GM18951 (cell line): ENCODE measurements at regions not wholly inside any gene's neighbourhood (a gene's known extent, or its start where the extent isn't known, plus 50 kb on each side); places are given as distances from the start of the nearest gene placed in this dataset.

Experiments
- POLR2A ChIP-seq: IDR thresholded peaks from 4 replicates; pipeline ENCODE4 v1.6.1; 2011; ENCODE audit warnings: mild to moderate bottlenecking; ENCODE audit not compliant: insufficient read length, insufficient read depth; ENCODE audit errors: extremely low read depth
- in situ Hi-C: fragments of 300-500 bp; cut with MboI; formaldehyde crosslinking; loops from one replicate; pipeline ENCODE4 v1.12.0; 2022; ENCODE audit warnings: low sequenced_read_pairs, mixed read lengths, inconsistent platforms; ENCODE audit not compliant: unreplicated experiment

DNA sequence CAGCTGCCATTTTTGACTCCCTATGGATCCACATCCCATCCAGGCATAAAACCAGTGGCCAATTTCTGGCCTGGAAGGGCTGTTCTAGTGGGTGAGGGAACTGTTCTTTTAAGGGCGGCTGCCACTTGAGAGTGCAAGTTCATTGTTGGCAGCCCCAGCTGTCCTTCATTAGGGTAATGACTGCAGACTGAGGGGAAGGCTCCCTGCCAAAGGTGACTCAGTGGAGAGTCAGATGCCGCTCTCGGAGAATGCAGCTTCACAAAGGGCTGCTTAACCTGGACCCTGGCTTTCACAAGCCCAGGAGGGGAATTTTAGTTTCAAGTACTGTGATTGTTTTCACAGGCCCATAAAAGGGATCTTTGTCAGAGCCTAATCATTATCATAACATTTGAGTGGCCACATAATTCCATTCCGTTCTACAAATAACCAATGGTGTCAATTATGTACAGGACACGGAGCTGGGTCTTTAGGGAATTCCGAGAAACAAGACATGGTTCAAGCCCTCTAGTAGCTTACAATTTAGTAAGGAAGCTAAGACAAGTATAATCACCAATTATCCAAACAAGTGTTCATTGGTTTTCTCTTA, 235.7 kb downstream of the CDCA7 start:
- in situ Hi-C loops: no loop called here

DNA sequence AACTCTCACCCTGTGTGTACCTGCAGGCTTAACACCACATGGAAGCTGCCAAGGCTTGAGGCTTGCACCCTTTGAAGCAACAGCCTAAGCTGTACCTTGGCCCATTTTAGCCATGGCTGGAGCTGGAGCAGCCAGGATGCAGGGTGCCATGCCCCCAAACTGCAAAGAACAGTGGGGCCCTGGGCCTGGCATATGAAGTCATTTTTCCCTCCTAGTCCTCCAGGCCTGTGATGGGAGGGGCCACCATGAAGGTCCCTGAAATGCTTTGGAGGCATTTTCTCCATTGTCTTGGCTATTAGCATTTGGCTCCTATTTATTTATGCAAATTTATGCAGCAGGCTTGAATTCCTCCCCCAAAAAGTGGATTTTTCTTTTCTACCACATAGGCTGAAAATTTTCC, 238.4 kb downstream of the CDCA7 start:
- in situ Hi-C loops: no loop called here
- TF ChIP-seq POLR2A: no peak

More for the DNA sequence above, 235.7 kb downstream of the CDCA7 start:
- no peak for TF ChIP-seq POLR2A

DNA sequence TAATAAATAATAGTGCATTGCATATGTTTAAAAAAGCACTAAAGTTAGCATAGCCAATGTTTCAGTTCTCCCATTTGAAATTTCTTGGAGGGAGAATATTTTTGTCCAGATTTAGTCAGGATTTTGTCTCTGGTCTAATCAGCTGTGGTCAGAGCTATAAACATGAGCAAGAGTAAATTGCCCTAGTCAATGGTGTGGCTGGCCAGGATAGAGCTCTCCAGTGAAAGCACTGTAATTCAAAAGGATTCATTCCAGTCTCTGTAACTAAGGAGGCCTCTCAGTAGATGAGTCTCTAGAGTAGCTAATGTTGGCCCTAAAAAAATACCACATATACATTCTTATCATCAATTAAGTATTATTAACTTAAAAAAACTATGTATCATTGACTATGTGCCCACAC, 241.6 kb downstream of the CDCA7 start:
- in situ Hi-C loops: no loop called here
- no peak for TF ChIP-seq POLR2A

DNA sequence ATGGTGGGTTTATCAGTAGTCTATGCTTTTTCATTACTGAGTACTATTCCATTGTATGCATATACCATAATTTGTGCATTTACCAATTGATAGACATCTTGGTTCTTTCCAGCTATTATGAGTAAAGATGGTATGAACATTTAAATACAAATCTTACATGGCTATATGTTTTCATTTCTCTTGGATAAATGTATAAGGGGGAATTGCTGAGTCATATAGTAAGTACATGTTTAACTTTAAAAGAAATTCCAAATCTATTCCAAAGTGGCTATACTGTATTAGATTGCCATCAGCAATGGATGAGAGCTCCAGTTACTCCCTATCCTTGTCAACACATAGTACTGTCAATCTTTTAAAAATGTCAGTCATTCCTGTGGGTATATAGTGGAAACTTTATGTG, 243.9 kb downstream of the CDCA7 start:
- in situ Hi-C loops: no loop called here
- TF ChIP-seq POLR2A: no peak

DNA sequence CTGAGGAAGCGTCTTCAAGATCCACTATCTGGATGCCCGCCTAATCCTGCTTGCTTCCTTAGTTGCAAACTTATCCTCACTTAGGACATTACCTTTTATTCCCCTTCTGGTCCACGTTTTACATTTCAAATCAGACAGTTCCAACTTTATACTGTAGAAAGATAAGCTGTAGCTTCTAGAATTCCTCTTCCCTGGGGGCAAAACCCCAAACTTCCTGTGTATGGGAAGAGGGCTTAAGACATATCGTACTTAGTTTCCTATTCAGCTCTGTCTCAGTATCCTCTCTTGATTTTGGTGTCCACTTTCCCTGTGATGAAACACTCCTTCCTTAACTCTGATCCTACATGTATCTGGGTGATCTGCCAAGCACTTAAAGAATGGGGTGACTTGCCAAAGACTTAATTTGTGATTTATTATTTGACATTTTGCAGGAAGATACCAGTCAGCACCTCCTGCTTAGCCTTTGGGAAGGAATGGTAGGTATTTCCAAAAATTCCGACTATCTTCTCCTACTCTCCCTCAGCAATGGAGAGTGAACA, 245.2 kb downstream of the CDCA7 start:
- no peak for TF ChIP-seq POLR2A
- in situ Hi-C loops: no loop called here

DNA sequence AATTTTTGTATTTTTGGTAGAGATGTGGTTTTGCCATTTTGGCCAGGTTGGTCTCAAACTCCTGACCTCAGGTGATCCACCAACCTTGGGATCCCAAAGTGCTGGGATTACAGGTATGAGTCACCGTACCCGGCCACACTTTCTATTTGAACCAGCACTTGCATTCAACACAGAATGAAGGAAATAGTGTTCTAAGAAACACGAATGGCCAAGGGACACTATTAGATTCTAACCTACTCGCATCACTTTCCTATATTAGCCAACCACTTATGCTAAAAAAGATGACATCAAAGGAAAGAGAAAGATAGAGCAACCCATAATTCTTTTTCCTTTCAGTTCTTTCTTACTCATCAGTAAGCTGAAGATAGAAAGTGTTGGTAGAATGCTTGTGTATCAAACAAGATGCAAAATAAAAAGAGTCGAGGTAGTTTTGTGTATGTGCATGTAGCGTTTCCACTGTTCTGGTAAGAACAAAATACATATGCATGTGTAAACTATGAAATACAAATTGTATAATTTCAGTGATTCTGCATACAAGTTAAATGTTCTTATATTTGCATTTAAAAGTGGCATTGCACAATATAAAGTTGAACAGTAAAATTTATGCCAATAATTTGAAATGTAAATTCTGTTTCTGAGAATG, 247.6 kb downstream of the CDCA7 start:
- in situ Hi-C loops: no loop called here

DNA sequence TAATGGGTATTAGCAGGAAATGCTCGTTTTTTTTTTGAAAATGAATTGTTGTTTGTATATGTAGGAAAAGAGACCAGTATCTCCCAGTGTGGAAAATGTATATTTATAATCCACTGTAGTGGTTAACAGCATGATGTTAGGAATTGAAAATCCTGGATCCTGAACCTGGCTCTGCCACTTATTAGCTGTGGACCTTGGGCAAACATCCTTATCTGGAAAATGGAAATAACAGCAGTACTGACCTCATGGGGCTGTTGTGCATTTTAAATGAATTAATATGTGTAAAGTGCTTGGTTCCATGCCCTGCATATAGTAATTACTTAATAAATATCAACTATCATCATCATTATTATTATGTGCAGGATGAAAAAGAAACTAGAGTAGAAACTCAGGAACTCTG, 251.3 kb downstream of the CDCA7 start:
- no peak for TF ChIP-seq POLR2A
- in situ Hi-C loops: no loop called here

More for the DNA sequence above, 247.6 kb downstream of the CDCA7 start:
- TF ChIP-seq POLR2A: no peak

DNA sequence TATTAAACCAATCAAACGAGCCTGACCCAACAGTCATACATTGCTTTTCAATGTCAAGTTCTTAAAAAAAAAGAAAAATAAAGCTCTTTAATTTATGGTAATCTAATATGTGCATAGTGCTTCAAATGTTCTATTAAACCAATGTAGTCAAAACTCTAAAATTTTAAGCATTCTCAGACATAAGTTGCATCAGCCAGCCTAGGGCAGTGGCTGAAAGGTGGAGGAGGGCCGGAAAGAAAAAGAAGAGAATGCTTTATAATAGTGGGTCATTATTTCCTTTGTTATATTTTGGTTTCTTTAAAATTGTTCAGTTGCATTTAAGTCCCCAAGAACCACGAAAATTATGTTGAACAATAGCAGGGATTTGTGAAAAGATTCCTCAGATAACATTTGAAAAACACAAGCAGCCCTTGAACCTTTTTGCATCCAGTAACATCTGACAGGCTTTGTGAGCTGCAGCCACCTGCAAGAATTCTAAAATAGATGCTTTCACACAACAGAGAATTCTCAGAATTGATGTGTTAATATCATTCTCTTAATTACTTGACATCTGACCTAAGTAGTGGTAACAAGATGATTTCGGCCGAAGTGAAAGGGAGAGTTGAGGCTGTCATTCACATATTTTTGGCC, 252.1 kb downstream of the CDCA7 start:
- in situ Hi-C loops: no loop called here

DNA sequence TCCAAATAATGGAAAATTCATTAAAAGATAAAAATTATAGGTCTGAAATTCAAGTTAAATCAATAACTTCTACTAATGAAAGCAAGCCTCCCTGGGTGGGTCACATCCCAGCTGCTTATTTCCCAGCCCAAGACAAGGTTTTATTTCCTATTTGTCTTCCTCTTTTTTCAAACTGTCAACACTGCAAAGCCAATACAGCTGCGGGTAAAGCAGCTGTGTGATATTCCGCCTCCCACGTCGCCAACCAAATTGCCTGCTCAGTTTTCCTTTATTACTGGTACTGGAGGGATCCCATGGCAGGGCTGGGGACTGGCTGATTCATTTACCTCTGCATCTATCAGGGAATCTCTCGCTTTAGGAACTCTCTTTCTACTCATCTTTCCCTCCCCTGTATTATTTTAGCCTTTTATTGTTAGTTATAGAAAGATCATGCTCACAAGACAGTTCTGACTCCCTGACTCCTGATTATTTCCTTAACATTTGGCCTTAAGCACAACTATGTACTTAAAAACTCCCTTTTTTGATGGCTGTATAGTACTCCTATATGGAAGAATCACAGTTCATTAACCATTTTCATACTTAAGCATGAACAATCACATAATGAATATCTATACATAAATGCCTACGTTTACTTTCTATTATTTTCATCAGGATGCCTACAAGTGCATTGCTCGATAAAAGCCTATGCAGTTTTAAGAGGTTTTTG, 253.1 kb downstream of the CDCA7 start:
- in situ Hi-C loops: no loop called here
- no peak for TF ChIP-seq POLR2A

More for the DNA sequence above, 252.1 kb downstream of the CDCA7 start:
- no peak for TF ChIP-seq POLR2A

DNA sequence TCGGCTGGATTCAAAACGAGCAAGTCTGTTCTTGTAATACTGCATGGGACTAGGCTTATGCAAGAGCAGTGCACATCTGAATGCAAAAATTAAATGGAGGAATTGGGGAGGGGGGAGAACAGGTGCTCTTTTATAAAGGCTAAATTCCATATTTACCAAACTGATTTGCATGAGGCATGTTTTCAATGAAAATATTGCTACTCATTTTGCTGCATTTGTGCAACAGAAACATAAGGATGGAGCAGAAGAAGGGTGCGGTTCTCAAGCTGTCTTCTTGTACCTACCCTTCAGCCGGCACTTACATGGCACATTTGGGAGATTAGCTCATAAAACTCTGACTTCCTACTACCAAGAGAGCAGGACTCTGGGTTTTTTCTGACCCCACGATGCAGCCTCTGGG, 256.4 kb downstream of the CDCA7 start:
- in situ Hi-C loops: no loop called here
- TF ChIP-seq POLR2A: no peak

DNA sequence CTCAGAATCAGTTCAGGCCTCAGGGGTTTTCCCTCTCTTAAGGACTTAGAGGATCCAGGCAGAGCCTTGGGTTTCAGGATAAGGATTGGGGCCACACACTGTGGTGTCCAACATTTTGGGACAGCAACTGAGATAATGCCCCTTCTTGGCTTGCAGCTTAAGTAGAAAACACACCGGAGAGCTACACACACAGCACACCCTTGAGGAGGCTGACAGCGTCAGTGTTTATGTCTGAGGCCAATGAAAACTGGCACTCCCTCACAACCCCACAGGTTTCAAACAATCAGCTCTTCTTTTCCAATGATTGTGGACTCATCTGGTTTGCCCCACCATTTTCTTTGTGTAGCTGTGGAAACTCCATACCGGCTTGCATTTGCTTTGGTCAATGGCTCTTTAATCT, 257.7 kb downstream of the CDCA7 start:
- in situ Hi-C loops: no loop called here

DNA sequence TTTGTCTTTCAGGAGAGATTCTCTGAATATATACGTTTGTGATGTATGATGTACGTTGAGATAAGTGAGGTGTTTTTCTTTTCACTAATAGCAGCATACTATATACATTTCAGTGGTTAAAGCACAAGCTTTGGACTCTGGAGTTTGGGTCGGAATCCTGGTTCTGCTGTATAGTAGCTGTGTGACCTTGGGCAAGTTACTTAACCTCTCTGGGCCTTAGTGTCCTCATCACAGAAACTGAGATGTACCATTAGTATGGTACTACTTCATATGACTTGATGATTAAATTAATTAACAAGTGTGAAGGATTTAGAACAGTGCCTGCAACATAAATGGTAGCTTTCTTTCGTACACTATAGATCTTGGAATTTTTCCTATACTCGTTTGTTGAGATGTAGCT, 258.7 kb downstream of the CDCA7 start:
- in situ Hi-C loops: no loop called here
- no peak for TF ChIP-seq POLR2A

More for the DNA sequence above, 257.7 kb downstream of the CDCA7 start:
- no peak for TF ChIP-seq POLR2A

DNA sequence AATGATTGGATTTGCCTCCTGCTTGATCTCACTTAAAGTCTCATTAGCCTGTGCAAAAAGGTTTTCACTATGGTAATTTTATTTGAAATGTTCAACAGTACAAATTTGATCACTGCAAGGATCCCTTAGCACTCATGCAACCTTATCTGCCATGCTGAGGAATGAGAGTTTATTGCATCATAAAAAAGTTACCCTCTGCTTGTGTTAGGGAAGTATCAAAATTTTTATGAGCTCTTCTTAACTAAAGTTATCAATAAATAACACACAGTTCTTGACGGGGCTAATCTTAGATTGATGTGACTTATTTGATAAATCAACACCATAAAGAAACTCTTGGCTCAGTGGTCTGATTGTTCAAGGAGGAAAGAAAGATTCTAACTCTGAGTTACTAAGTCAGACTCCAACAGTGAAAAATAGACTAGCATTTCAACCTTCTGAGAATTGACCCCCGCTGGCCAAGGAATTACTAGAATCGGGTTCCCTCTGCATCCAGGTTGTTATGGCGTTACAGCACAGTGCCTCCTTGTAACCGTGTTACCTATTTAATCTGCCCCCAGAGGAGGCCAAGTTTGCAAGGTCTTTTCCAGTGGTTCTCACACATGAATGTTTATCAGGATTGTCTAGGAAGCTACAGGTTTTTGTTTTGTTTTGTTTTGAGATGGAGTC, 259.7 kb downstream of the CDCA7 start:
- in situ Hi-C loops: no loop called here
- TF ChIP-seq POLR2A: no peak
